VCaP (cell line): ENCODE measurements at regions not wholly inside any gene's neighbourhood (a gene's known extent, or its start where the extent isn't known, plus 50 kb on each side); places are given as distances from the start of the nearest gene placed in this dataset.

ENCODE experiments used
- H3K27ac ChIP-seq: fragments of 450-650 bp; 2 replicates; pipeline ENCODE4 v1.5.1; 2017
- CTCF ChIP-seq: fragments of 450-650 bp; conservative IDR thresholded peaks from 2 replicates; pipeline ENCODE4 v1.5.1; 2017; ENCODE audit warnings: mild to moderate bottlenecking, moderate library complexity

GRCh38 chr6:143621876-143622605, 55.7 kb upstream of the PHACTR2 start:
- TF ChIP-seq CTCF = no peak
- no peak overlapping the region for H3K27ac ChIP-seq

GRCh38 chr6:143621159-143621873, 56.4 kb upstream of the PHACTR2 start:
- no peak overlapping the region for H3K27ac ChIP-seq

GRCh38 chr6:143620447-143620846, 57.3 kb upstream of the PHACTR2 start:
- TF ChIP-seq CTCF = no peak
- H3K27ac ChIP-seq = peak overlapping the region; percentile 18; the same call in 1 of the 2 replicates

More at GRCh38 chr6:143621159-143621873, 56.4 kb upstream of the PHACTR2 start:
- TF ChIP-seq CTCF = no peak

GRCh38 chr6:143619824-143620401, 57.9 kb upstream of the PHACTR2 start:
- TF ChIP-seq CTCF = no peak
- H3K27ac ChIP-seq = peak overlapping the region; percentile 18; the same call in 1 of the 2 replicates

- H3K27ac ChIP-seq = no peak overlapping the region
- TF ChIP-seq CTCF = no peak
Observed at GRCh38 chr6:143616741-143617140, 61.0 kb upstream of the PHACTR2 start.

- H3K27ac ChIP-seq = no peak overlapping the region
- no peak for TF ChIP-seq CTCF
Observed at GRCh38 chr6:143615785-143616184, 62.0 kb upstream of the PHACTR2 start.

GRCh38 chr6:143614235-143614634, 63.5 kb upstream of the PHACTR2 start:
- TF ChIP-seq CTCF = no peak
- H3K27ac ChIP-seq = no peak overlapping the region
